ENCODE measurements at regions not wholly inside any gene's neighbourhood (a gene's known extent, or its start where the extent isn't known, plus 50 kb on each side); places are given as distances from the start of the nearest gene placed in this dataset.

DNA sequence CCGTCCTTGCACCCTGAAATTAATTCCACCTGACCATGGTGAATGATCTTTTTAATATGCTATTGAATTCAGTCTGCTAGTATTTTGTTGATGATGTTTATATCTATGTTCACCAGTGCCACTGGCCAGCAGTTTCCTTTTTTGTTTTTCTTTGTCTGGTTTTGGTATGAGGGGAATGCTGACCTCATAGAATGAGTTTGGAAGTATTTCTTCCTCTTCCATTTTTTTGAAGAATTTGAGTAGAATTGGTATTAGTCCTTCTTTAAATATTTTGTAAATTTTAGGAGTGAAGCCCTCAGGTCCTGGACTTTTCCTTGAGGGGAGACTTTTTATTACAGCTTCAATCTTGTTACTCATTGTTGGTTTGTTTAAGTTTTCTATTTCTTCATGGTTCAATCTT, 231.6 kb downstream of the MRPL39 start:
- no peak for DNase-seq

DNA sequence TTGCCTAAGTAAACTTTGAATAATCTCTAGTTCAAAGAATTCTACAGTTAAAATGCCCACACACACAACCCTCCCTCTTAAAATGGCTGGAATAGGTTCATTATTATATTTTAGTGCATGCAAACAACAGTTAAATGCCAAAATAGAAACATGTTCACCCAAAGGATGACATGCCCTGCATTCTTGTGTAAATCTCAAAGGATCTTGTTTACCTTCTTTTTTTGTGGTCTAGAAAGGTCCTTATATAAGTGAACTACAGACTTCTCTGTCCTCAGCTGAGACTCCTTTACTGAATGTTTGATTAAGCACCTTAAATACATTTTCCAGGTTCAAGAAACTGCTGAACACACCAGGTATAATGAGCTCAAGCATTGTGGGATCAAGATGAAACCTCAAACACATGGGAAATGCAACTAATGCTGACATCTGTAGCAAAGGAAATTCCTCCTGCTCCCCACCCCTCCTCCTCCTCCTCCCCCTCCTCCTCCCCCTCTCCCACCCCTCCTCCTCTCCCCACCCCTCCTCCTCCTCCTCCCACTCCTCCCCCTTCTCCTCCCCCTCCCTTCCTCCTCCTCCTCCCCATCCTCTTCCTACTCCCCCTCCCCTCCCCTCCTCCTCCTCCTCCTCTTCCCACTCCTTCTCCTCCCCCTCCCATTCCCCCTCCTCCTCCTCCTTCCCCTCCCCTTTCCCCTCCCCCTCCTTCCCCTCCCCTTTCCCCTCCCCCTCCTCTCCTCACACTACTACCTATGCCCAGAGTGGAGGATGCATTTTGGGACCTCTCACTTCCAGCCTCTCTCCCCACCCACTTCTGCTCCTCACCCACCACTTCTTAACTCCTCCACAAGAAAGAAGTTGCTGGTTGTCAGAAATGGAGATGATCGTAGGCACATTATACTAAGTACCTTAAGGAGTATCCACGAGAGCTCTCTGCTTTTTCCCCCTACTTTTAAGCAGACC, 233.9 kb downstream of the MRPL39 start:
- no peak for DNase-seq

DNA sequence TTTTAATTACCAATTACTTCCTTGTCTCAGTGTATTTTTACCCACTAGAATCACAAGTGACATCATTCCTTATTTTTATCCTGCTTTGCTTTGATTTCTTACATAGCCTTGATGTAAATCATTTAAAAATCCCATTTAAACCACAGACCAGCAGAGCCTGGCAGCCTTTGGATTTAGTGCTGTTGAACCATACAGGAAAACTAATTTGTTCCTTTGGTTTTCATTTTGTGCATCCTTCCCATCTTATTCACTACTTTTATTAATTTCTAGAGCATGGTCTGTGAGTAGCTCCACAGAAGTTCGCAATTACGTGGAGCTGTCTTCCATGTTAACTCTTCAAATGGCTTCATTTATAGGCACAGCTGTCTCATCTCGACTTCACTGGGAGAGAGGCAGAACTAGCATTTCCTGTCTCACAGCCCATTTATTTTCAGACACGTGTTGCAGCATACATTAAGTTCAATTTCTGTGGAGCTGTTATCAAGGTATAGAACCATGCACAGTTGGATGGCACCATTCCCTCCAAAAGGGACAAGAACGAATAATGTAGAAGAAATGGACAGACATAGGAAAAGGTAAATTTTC, 235.3 kb downstream of the MRPL39 start:
- DNase-seq, result no peak

DNA sequence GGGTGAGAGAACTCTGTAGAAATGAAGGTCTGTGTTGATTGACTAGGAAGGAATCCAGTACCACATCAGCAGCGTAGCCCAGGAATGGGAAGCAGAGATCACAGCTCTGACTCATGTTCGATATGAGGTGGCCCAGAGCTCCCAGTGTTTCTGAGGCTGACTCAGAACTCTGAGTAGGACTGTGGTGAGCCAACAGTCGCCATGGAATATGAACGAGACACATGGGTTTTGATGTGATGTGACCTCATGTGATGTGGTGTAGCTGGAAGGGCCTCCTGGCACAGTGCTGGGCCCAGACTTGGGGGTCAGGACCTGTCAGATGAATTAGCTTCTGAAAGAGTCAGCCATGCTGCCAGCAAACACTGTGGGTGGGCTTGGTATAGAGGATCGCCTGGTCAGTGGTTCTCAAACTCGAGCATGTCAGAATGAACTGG, 237.0 kb downstream of the MRPL39 start:
- peak; percentile 22 to 51 for DNase-seq

DNA sequence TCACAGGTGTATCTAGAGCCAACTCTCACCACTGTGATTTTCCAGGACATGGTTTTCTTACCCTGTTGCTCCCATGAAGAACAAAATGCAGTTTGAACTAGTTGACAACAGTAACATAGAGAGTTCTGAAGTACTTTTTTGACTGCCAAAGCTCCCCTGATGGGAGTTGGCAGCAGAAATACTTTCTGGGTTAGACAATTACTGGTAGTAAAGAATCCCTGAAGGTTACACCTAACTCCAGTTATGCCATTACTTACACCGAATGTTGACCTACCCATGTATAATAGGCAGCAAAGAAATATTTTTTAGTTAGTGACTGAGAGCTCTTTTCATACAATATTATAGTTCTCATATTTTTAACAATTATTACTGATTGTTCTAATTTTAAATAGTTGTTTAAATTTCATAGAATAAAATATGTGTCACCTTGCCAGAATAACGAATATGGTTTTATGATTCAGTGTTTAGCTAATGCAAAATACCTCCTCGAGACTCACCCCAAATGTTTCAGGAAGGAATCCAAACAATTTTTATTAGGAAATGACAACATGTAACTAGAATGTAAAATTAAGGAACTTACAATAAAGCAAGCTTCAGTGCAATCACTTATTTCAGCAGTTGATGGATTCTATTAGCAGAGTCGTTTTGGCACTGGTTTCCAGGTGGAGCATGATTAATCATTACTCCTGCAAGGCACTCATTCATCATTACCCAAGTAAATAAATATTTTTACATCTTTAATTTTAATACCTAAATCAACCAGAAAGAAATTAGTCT, 237.6 kb downstream of the MRPL39 start:
- DNase-seq, result no peak

DNA sequence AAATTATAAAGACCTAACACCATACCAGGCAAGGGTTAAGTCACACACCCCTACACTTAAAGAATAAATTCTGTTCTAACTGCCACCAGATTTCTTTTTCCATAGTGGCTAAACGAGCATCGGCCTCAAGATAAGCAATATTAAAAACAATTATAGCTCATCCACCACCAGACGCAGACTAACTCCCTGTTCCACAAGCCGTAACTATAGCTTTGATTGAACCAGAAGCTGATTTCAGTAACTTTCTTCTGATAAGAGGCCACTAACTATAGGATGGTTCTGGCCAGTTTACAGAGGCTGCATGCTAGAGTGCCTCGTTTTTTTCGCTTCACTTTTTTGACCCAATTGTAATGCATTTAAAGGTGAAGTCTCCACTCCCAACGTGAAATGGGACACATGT, 238.8 kb downstream of the MRPL39 start:
- DNase-seq, result no peak

DNA sequence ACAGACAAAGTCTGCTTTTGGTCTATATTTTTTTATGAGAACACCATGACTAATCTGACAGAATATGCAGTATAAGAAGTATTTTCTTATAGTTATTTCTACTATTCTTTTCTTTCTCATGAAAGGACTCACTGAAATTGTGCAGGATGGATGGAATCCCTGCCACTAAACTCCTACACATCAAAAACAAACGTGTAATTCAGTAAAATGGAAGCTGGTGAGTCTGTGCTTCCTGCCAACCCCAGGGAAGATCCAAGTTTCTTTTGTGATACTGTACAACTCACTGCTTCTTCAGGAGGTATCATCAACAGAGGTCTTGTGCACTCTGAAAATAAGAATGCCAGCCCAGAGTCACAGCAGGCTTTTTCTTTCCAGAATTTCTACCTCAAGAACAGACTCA, 241.2 kb downstream of the MRPL39 start:
- DNase-seq, result no peak

DNA sequence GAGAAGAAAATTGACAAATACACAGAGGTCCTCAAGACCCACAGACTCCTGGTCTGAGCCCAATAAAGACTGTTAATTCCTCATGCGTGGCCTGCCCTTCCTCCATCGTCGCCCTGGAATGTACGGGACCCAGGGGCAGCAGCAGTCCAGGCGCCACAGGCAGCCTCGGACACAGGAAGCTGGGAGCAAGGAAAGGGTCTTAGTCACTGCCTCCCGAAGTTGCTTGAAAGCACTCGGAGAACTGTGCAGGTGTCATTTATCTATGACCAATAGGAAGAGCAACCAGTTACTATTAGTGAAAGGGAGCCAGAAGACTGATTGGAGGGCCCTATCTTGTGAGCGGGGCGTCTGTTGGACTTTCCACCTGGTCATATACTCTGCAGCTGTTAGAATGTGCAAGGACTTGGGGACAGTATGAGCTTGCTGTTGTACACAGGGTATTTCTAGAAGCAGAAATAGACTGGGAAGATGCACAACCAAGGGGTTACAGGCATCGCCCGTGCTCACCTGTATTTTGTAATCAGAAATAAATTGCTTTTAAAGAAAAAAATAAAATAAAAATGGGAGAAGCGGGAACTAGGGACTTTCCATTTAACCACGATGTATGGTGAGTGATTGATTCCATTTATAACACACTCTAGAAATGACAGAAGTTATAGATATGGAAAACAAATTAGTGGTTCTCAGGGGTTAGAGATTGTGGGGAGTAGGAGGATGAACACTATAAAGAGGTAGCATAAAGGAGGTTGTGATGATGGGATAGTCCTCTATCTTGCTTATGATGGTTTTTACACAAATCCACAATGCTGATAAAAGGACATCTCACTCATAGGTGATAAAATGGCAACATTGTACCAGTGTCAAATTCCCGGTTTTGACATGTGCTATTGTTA, 244.7 kb downstream of the MRPL39 start:
- DNase-seq, result no peak

DNA sequence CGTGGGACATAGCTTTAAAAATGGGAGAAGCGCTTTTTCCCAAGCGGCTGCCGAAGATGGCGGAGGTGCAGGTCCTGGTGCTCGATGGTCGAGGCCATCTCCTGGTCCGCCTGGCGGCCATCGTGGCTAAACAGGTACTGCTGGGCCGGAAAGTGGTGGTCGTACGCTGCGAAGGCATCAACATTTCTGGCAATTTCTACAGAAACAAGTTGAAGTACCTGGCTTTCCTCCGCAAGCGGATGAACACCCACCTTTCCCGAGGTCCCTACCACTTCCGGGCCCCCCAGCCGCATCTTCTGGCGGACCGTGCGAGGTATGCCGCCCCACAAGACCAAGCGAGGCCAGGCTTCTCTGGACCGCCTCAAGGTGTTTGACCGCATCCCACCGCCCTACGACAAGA, 245.5 kb downstream of the MRPL39 start:
- no peak for DNase-seq

DNA sequence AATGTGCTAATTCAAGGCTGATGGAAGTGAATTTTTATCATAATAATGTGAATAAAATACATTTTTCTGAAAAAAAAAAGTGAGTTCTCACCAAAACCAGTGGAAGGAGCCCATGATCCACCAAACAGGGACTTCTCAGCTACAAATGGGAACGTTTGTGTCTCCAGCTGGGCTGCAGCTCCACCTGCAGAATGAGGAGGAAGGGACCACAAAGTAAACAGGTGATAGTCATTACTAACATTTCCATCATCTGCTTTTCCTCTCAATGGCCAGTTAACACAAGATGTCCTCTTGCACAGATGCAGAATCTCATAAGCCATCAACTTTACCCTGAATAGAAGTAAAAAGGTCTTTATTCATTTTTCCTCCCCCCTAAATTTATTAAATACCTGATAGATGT, 246.2 kb downstream of the MRPL39 start:
- DNase-seq, result no peak

DNA sequence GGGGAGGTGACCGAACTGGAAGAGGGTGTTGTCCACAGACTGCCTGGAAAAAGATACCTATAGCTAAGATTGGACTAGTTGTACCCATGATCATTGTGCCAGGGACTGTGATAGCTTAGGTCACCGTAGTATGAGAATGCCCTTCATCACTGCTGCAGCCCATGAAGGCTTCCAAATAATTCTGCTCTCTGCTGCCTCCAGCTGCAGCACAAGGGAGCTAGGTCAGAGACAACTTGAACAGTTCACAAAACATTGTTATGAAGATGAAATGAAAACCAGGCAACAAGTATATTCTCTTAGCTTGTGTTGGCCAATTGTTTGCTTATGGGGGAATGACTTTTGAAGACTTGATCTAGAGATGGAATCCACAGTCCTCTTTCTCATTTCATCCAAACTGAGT, 246.7 kb downstream of the MRPL39 start:
- no peak for DNase-seq

DNA sequence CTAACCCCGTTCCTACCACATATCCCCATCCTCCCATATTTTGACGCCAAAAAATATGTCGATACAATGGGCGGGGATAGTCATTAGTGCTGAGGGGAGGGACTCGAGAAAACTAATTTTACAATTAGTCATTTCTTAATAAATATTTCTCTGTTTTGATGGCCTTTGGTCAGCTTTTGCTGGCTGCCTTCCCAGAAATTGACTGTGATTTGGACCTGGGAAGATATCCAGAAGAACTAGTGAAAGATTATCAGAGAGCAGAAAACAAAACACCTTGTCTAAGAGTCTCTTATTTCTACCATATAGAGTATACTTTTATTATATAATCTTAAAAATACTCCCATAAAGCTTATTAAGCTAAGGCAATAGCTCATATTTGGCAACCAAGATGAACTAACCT, 247.6 kb downstream of the MRPL39 start:
- DNase-seq, result no peak

DNA sequence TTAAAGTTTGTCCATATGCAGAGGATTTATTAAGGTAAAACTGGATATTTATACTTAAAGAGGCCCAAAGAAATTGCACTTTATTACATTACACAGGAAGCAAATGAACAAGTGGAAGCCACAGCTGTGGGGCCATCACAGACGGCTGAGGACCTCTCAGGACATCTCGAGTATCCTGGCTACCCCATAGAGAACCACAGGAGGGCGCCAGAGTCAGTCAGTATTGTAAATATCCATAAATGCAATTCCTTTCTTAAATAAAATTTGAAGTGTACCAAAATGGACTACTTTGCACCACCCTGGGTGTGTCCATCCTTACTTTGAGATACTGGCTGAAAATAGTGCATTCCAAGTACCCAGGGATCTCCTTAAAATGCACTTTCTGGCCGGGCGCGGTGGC, 257.2 kb downstream of the MRPL39 start:
- peak; percentile 62 to 70 for DNase-seq

DNA sequence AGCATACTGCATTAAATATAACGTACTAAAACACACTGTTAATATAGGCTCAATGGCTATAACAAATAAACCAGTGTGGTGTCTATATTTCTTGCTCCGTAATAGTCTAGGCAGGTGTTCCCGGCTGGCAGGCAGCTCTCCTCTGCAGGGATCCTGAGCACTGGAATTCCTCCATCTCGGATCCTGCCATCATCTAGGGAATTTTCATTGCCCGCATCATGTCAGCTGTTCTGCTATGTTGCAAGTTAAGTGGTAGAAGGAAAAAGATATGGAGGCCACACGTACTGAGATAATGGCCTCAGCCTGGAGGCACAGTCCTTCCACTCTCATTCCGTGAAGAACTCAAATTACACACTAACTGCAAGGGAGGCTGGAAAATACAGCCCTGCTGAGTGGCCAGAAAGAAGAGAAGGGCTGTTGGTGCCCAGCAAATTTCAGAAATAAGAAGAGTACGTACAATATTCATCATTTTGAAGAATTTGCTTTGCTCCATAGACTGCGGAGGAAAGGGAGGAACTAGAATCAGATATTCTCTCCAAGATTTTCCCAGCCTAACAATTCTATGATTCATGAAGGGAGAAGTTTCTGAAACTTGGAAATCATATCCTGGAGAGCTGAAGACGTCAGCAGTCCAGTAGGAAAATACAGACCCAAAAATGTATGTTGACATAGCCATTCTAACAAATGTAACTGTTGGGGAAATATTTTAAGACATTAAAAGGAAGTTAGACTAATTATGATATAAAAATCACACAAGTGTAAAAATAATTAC, 263.3 kb downstream of the MRPL39 start:
- DNase-seq, result no peak

DNA sequence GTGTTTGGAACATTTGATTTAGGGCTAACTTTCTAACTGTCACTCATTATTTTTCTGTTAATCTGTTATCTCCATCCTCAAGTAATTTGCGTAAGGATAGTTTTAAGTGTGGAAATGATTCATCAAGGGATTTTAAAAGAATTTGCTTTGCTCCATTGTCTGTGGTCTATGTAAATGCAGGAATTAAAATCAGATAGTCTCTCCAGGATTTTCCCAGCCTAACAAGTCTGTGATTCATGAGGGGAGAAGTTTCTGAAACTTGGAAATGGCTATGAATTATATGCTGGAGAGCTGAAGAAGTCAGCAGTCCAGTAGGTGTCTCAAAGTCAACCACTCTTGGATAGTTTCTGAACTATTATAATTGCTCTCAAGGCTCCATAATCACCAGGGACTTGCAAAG, 264.5 kb downstream of the MRPL39 start:
- DNase-seq, result no peak

DNA sequence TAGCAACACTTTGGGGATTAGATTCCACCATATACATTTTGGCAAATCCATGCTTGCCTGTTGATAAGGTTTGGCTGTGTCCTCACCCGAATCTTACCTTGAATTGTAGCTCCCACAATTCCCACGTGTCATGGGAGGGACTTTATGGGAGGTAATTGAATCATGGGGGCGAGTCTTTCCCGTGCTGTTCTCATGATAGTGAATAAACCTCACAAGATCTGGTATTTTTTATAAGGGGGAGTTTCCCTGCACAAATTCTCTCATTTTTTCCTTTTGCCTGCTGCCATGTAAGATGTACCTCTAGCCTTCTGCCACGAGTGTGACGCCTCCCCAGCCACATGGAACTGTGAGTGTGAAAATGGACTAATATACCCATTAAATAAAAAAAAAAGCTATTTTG, 265.3 kb downstream of the MRPL39 start:
- DNase-seq, result no peak

DNA sequence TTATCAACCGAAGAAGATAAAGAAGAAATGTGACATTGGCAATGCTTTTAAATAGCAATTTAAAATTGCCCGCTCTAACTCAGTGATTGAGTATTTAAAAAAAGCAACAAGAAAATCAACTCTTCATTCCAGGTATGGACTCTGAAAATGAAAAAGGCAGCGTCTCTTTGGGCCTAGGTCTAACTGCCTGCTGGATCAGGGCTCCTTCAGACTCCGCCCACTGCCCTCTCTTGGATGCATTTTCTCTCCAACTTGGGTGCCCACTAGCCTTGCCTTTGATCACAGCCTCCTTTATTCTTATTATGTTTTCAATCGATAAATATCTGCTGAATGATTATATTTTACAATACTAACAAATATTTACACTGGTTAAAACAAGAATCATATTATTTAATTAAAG, 268.9 kb downstream of the MRPL39 start:
- DNase-seq, result no peak

DNA sequence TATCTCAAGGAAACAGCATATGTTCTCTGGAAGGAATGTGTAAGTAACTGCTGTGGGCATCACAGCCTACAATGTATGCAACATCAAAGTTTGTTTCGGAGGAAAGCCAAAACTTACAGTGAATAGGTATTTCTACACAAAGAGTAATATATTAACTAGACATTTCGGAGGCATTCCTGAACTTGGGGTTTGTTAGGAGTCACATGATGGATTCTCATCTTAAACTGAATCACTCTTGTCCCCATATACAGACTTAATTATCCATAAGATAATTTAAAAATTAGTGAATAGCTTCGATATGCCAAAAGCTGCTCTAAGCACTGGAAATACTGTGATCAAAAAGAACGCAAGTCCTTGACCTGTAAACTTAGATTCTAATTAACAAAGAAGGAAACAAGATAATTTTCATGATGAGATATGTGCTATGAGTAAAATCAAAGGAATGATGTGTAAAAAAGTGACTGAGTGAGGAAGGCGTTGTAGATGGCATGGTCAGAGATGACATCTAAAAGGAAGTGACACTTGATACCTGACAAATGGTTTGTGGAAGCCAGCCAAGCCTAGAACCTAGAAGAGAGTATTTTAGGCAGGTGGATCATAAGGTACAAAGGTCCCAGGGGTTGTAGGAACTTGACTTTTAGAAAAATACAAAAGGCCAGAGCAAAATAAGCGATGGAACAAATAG, 273.1 kb downstream of the MRPL39 start:
- no peak for DNase-seq

DNA sequence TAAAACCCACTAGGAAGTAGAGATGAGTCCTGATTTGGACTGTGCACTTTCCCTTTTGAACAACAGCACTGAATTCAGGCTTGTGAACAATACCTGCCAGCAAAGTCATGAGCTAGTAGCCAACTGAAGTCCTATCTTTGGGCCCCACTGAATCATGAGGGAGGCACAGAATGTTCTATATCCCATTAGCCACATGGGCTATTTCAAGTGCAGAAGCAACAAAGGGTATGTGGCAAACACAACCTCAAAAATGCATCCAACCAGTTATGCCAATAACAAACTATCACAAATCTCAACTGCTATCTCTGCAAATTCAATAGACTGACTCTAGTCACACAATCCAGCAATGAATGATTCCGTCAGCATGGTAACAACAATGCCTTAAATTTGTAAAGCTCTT, 276.0 kb downstream of the MRPL39 start:
- DNase-seq, result no peak

DNA sequence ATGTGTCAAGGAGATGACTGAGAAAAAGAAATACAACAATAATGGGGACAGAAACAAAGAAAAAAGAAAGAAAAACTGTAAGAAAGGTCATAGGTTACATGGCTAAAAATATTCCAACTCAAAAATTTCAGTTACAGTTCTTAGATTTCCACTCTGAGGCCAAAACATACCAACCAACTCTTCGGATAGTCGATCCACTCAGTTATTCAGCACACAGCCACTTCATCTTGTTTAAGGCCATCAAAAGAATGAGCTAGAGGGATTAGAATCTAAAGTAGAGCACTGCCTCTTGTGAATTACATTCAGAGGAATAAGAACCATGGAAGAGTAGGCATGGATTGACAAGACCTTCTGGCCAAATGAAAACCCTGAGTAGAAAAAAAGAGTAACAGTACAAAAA, 277.0 kb downstream of the MRPL39 start:
- no peak for DNase-seq

DNA sequence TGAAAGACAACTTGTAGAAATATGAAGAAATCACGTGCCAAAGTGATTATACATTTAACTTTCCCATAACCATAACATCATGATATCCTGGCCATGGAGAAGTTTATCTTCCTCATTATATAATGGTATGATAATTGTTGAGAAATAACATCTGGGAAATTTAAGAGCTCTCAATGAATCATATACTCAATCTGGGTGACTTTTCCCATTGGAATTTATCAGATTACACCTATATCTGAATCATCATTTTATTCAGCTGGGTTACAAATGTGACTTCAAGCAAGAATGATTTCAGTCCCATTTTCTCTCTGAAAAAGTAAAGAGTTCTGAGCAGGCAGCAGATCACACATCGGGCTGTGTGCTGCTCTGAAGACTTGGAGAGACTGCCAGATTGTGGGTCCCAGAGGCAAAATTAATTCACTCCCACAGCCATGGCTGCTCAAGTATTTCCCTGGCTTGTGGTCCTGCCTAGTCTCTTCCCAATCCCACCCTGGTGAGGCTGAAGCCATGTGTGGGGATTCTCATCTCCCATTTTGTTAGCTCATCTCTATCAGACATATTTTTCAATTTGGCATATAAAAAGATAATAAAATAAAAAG, 278.0 kb downstream of the MRPL39 start:
- DNase-seq, result no peak
